ENCODE measurements at regions not wholly inside any gene's neighbourhood (a gene's known extent, or its start where the extent isn't known, plus 50 kb on each side); places are given as distances from the start of the nearest gene placed in this dataset.

GRCh38 chr3:127389420-127389819, 101.6 kb upstream of the PRR20G start:
- TF ChIP-seq CTCF (IDR thresholded peaks at IDR 0.05) = no peak
- no peak for TF ChIP-seq POLR2A (IDR thresholded peaks at IDR 0.05)
- no peak for TF ChIP-seq POLR2AphosphoS5 (IDR thresholded peaks at IDR 0.05)
- TF ChIP-seq EP300 (IDR thresholded peaks at IDR 0.05; ENCODE audit: low read depth) = no peak
